HG02943 (cell line): ENCODE measurements at regions not wholly inside any gene's neighbourhood (a gene's known extent, or its start where the extent isn't known, plus 50 kb on each side); places are given as distances from the start of the nearest gene placed in this dataset.
"Not testable (repeated sequence)": the region's sequence is repeated elsewhere in the genome, so short reads cannot be mapped to it uniquely, and the experiment has no call there.

Source experiments
- ATAC-seq: cut with Tn5 transposase; IDR thresholded peaks from one replicate; pipeline ENCODE4 v1.9.1; 2021; ENCODE audit warnings: mild to moderate bottlenecking, low read depth, moderate library complexity; ENCODE audit not compliant: unreplicated experiment

GRCh38 chr10:3892440-3893425 lies 107.7 kb upstream of the KLF6 start:
- no peak for ATAC-seq

GRCh38 chr10:3891396-3891795 lies 106.4 kb upstream of the KLF6 start:
- ATAC-seq = no peak

GRCh38 chr10:3890602-3891352 lies 105.8 kb upstream of the KLF6 start:
- no peak for ATAC-seq

- ATAC-seq = no peak
These were observed 105.0 kb upstream of the KLF6 start for GRCh38 chr10:3889961-3890522.

- peak; percentile 65 for ATAC-seq
These were observed 103.0 kb upstream of the KLF6 start for GRCh38 chr10:3887885-3888476.

- no peak for ATAC-seq
These were observed 102.4 kb upstream of the KLF6 start for GRCh38 chr10:3887404-3887803.

- no peak for ATAC-seq
These were observed 101.7 kb upstream of the KLF6 start for GRCh38 chr10:3886641-3887251.

GRCh38 chr10:3886191-3886590 lies 101.2 kb upstream of the KLF6 start:
- ATAC-seq = no peak

- ATAC-seq = peak; percentile 76
These were observed 97.8 kb upstream of the KLF6 start for GRCh38 chr10:3882855-3883254.

GRCh38 chr10:3881622-3882021 lies 96.6 kb upstream of the KLF6 start:
- ATAC-seq = no peak

GRCh38 chr10:3879073-3879472 lies 94.1 kb upstream of the KLF6 start:
- no peak for ATAC-seq

GRCh38 chr10:3877211-3878000 lies 92.4 kb upstream of the KLF6 start:
- no peak for ATAC-seq

- no peak for ATAC-seq
These were observed 91.4 kb upstream of the KLF6 start for GRCh38 chr10:3876350-3876962.

- no peak for ATAC-seq
These were observed 90.8 kb upstream of the KLF6 start for GRCh38 chr10:3875842-3876235.

- ATAC-seq = peak; percentile 68
These were observed 90.2 kb upstream of the KLF6 start for GRCh38 chr10:3874990-3875841.

- not testable (repeated sequence) for ATAC-seq
These were observed 89.6 kb upstream of the KLF6 start for GRCh38 chr10:3874610-3874989.

GRCh38 chr10:3873728-3874461 lies 88.9 kb upstream of the KLF6 start:
- peak; percentile 52 for ATAC-seq
